ENCODE measurements at regions not wholly inside any gene's neighbourhood (a gene's known extent, or its start where the extent isn't known, plus 50 kb on each side); places are given as distances from the start of the nearest gene placed in this dataset.

DNA sequence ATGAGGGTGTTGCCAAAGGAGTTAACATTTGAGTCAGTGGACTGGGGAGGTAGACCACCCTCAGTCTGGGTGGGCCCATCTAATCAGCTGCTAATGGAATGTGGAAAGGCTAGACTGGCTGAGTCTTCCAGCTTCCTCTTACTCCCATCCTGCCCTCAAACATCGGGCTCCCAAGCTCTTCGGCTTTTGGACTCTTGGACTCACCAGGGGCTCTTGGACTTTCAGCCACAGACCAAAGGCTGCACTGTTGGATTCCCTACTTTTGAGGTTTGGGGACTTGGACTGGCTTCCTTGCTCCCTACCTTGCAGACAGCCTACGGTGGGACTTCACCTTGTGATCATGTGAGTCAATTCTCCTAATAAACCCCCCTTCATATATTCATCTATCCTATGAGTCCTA, 276.6 kb upstream of the DIO3 start:
- no peak overlapping the region for H3K4me3 ChIP-seq

DNA sequence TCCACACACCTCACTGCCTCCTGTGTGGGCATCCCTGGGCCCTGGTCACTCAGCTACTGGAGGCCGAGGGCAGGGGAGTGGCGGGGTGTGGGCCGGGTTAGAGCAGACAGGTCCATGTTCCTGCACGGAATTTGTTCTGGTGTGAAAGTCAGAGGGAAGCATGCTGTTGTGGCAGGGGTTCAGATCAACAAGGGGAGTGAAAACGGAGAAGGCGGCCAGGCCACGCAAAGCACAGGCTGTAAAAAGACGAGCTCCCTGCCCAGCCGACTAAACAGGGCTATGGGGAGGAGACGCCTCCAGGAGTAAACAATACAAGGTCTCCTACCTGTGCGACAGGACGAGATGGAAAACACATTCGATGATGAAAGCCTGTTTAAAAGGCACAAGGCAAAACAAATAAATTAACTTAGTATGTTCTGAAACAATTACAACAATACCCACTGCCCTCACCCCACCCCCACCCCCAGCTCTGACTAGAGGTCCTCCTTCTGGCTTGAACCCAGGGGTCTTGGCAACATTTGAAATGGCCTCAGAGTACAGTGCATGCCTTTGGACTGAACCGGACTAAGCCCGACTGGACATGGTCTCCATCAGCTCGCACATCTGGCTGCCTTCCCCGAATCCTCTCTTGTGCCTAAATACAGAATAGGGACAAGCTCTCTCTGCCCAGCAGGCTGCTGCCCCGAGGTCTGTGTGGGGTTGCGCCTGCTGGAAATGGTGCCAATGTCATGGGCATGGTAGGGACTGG, 274.9 kb upstream of the DIO3 start:
- Histone ChIP-seq H3K9me3 (no peaks in the 10 kb centered on the region), H3K4me1 (peaks cover 16% of the 10 kb centered on the region), H3K27ac (no peak overlapping the region), H3K36me3 (no peaks in the 10 kb centered on the region), H3K27me3 (no peaks in the 10 kb centered on the region), H3K4me3 (no peak overlapping the region)
- intact Hi-C loops (cut with DNase I), result no loop called here
- TF ChIP-seq, protein P1, sequence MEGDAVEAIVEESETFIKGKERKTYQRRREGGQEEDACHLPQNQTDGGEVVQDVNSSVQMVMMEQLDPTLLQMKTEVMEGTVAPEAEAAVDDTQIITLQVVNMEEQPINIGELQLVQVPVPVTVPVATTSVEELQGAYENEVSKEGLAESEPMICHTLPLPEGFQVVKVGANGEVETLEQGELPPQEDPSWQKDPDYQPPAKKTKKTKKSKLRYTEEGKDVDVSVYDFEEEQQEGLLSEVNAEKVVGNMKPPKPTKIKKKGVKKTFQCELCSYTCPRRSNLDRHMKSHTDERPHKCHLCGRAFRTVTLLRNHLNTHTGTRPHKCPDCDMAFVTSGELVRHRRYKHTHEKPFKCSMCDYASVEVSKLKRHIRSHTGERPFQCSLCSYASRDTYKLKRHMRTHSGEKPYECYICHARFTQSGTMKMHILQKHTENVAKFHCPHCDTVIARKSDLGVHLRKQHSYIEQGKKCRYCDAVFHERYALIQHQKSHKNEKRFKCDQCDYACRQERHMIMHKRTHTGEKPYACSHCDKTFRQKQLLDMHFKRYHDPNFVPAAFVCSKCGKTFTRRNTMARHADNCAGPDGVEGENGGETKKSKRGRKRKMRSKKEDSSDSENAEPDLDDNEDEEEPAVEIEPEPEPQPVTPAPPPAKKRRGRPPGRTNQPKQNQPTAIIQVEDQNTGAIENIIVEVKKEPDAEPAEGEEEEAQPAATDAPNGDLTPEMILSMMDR (IDR thresholded peaks at IDR 0.05), result no peak
- TF ChIP-seq POLR2A (IDR thresholded peaks at IDR 0.05) (no peak), POLR2AphosphoS5 (IDR thresholded peaks at IDR 0.05; ENCODE audit: insufficient read depth in 1 of 2, low read depth in 1 of 2) (no peak)
- no peak for DNase-seq (ENCODE audit: extremely low spot score in 2 of 2)

More for the DNA sequence above, 276.6 kb upstream of the DIO3 start:
- Histone ChIP-seq H3K4me1 (peaks cover 16% of the 10 kb centered on the region), H3K27me3 (no peaks in the 10 kb centered on the region), H3K27ac (no peak overlapping the region), H3K9me3 (no peaks in the 10 kb centered on the region), H3K36me3 (no peaks in the 10 kb centered on the region)
- no peak for DNase-seq (ENCODE audit: extremely low spot score in 2 of 2)
- intact Hi-C loops (cut with DNase I), result no loop called here
- no peak for TF ChIP-seq POLR2AphosphoS5 (IDR thresholded peaks at IDR 0.05; ENCODE audit: insufficient read depth in 1 of 2, low read depth in 1 of 2)
- TF ChIP-seq, protein P1 (IDR thresholded peaks at IDR 0.05), result no peak
- no peak for TF ChIP-seq POLR2A (IDR thresholded peaks at IDR 0.05)

DNA sequence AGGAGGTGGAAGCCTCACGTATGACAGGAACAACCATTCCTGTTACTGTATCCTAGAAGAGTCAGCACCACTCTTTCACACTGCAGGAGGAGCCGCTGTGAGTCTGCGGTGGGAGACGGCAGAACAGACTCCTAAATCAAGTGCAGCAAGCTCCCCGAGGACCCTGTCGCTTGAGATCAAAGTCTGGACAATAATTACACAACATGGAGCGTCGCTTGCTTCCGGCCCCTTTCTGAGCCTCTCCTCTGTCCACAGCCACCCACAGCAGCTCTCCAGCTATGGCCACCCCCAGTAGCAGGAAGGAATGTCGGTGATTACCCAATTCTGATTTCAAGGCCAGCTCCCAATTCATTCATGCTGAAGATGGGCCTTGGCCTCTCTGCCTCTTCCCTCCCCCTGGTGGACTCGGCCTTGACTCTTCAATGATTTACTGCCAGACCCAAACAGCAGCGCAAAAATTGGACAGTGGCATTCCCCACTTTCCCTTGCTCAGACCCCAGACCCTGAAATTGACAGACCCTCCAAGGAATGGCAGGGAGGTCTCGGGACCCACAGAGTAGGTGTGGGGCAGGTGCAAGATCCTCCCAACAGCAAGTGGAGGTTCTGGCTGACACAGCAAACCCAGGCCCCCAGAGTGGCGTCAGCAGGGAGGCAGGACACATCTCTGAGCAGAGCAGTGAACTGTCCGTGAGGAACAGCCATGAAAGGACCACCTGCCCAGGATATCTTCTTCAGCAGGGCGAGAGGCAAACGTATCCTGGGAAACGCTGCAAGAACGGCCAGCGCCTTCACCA, 272.7 kb upstream of the DIO3 start:
- H3K36me3 ChIP-seq, result no peaks in the 10 kb centered on the region
- H3K4me3 ChIP-seq, result no peak overlapping the region
- TF ChIP-seq POLR2AphosphoS5 (IDR thresholded peaks at IDR 0.05; ENCODE audit: insufficient read depth in 1 of 2, low read depth in 1 of 2), result no peak
- TF ChIP-seq, protein P1 (IDR thresholded peaks at IDR 0.05), result no peak
- no peak for DNase-seq (ENCODE audit: extremely low spot score in 2 of 2)
- H3K4me1 ChIP-seq, result peaks cover 16% of the 10 kb centered on the region
- H3K27me3 ChIP-seq, result no peaks in the 10 kb centered on the region
- intact Hi-C loops (cut with DNase I), result no loop called here
- no peaks in the 10 kb centered on the region for H3K9me3 ChIP-seq
- H3K27ac ChIP-seq, result no peak overlapping the region

DNA sequence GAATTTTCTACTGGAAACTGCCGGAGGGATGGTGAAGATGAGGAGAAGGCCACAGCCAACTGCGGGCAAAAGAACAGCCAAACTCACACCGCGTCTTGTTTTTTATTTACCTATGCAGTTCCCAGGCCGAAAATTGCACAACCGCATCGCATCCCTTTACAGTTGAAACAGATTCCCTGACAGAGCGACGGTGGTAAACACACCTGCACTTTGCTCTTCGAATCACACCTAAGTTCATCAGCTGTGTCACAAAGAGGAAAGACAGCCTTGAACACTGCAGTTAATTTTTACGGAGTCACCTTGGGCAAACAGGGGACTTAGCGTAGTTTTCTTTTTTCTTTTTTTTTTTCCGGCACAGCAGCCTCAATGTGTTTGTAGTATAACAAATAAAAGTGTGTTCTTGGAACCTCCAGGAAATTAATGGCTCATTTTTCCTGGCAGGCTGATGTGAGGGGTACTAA, 272.0 kb upstream of the DIO3 start:
- no peaks in the 10 kb centered on the region for H3K36me3 ChIP-seq
- TF ChIP-seq POLR2A (IDR thresholded peaks at IDR 0.05), result no peak
- no peak for TF ChIP-seq POLR2AphosphoS5 (IDR thresholded peaks at IDR 0.05; ENCODE audit: insufficient read depth in 1 of 2, low read depth in 1 of 2)
- TF ChIP-seq, protein P1 (IDR thresholded peaks at IDR 0.05), result no peak
- H3K9me3 ChIP-seq, result no peaks in the 10 kb centered on the region
- H3K4me3 ChIP-seq, result no peak overlapping the region
- intact Hi-C loops (cut with DNase I), result no loop called here
- DNase-seq (ENCODE audit: extremely low spot score in 2 of 2), result no peak
- H3K27me3 ChIP-seq, result no peaks in the 10 kb centered on the region
- H3K27ac ChIP-seq, result no peak overlapping the region
- H3K4me1 ChIP-seq, result peaks cover 16% of the 10 kb centered on the region

DNA sequence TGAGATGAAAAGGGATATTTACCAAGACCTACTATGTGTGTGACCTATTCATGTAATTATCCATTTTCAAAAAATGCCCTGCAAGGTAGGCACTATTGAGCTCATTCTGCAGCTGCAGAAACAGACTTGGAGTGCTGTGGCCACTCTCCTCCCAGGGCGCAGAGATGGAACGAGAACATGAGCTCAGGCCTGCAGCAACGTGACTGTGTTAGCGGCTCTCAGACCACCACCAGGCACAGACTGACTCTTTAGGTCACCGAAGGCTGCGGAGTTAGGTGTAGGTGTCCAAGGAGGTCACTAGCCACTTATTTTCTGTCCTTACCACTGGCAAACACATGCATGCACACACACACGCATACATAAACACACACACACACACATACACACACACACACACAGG, 271.4 kb upstream of the DIO3 start:
- no peak for TF ChIP-seq POLR2AphosphoS5 (IDR thresholded peaks at IDR 0.05; ENCODE audit: insufficient read depth in 1 of 2, low read depth in 1 of 2)
- TF ChIP-seq, protein P1 (IDR thresholded peaks at IDR 0.05), result no peak
- TF ChIP-seq POLR2A (IDR thresholded peaks at IDR 0.05), result no peak
- no peak for DNase-seq (ENCODE audit: extremely low spot score in 2 of 2)
- intact Hi-C loops (cut with DNase I), result no loop called here
- Histone ChIP-seq H3K27me3 (no peaks in the 10 kb centered on the region), H3K36me3 (no peaks in the 10 kb centered on the region), H3K4me1 (peaks cover 16% of the 10 kb centered on the region), H3K4me3 (no peak overlapping the region), H3K9me3 (no peaks in the 10 kb centered on the region), H3K27ac (no peak overlapping the region)

Data from vagina (tissue), 2 donors.